ENCODE measurements at regions not wholly inside any gene's neighbourhood (a gene's known extent, or its start where the extent isn't known, plus 50 kb on each side); places are given as distances from the start of the nearest gene placed in this dataset.

DNA sequence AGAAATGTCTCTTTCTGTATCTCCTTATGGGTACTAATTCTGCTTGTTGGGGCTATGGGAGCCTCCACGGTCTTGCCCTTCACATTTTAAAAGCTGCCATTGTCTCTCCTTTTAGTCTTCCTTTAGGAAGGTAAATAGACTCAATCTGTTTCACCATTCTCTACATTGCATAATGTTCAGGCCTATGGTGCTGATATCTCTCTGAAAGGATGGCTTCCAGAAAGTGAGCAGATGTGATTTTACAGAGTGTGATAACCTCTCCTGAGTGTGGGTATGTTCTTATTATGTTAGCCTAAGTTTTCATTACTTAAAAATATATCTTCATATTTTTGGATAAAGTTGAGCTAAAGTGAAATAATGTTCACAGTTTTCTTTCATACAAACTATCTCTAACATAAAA is 254.0 kb upstream of the PITX2 start (continued):
- TF ChIP-seq, protein P1, sequence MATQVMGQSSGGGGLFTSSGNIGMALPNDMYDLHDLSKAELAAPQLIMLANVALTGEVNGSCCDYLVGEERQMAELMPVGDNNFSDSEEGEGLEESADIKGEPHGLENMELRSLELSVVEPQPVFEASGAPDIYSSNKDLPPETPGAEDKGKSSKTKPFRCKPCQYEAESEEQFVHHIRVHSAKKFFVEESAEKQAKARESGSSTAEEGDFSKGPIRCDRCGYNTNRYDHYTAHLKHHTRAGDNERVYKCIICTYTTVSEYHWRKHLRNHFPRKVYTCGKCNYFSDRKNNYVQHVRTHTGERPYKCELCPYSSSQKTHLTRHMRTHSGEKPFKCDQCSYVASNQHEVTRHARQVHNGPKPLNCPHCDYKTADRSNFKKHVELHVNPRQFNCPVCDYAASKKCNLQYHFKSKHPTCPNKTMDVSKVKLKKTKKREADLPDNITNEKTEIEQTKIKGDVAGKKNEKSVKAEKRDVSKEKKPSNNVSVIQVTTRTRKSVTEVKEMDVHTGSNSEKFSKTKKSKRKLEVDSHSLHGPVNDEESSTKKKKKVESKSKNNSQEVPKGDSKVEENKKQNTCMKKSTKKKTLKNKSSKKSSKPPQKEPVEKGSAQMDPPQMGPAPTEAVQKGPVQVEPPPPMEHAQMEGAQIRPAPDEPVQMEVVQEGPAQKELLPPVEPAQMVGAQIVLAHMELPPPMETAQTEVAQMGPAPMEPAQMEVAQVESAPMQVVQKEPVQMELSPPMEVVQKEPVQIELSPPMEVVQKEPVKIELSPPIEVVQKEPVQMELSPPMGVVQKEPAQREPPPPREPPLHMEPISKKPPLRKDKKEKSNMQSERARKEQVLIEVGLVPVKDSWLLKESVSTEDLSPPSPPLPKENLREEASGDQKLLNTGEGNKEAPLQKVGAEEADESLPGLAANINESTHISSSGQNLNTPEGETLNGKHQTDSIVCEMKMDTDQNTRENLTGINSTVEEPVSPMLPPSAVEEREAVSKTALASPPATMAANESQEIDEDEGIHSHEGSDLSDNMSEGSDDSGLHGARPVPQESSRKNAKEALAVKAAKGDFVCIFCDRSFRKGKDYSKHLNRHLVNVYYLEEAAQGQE (IDR thresholded peaks at IDR 0.05): no peak

DNA sequence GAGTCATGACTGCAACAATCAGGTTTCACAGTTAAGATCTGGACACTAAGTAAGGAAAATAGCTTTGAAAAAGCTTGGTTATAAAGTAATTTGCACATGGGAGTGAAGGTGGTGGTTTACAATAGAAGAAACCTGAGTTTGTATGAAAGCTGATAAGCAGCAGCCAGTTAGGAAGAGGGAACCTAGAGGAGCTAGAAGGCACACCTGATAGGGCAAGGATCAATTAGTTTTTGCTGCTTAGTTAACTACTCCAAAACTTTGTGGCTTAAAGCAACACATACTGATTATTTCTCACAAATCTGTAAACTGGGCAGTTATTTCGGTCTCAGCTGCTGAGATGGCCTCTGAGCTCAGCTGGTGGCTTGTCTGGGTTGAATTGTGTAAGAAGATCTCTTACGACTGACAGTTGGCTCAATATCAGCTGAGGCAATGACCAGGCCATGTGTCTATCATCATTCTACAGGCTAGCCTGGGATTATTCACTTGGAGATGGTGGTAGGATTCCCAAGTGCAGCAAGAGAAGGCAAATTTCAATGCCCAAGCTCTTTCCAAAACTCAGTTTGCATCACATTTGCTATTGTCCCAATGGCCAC is 255.0 kb upstream of the PITX2 start:
- WGBS: 41% methylated on average over 2 of the region's 2 CpGs

More for the DNA sequence above, 255.0 kb upstream of the PITX2 start:
- Histone ChIP-seq H3K4me3 (ENCODE audit: low read depth in 1 of 3, low read length in 3 of 3) (no peak overlapping the region), H3K27ac (ENCODE audit: low read depth in 1 of 2, low read length in 2 of 2) (no peak overlapping the region), H3K27me3 (ENCODE audit: control insufficient read depth in 4 of 4, insufficient read depth in 4 of 4, low read length in 3 of 4) (no peaks in the 10 kb centered on the region), H3K4me1 (ENCODE audit: control insufficient read depth in 4 of 4, insufficient read depth in 4 of 4, low read length in 3 of 4) (no peaks in the 10 kb centered on the region), H3K36me3 (ENCODE audit: control insufficient read depth in 4 of 4, insufficient read depth in 3 of 4, low read depth in 1 of 4, low read length in 3 of 4) (no peaks in the 10 kb centered on the region), H3K9me3 (ENCODE audit: control insufficient read depth in 4 of 4, low read length in 3 of 4) (no peaks in the 10 kb centered on the region), H3K9ac (ENCODE audit: low read depth in 1 of 2, low read length in 2 of 2) (no peak overlapping the region)
- TF ChIP-seq EGR1 (IDR thresholded peaks at IDR 0.05; ENCODE audit: low read depth in 2 of 2): no peak
- TF ChIP-seq NR2F2 (IDR thresholded peaks at IDR 0.05): no peak
- no peak for TF ChIP-seq RAD21 (IDR thresholded peaks at IDR 0.05)
- TF ChIP-seq, protein P2, sequence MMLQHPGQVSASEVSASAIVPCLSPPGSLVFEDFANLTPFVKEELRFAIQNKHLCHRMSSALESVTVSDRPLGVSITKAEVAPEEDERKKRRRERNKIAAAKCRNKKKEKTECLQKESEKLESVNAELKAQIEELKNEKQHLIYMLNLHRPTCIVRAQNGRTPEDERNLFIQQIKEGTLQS (IDR thresholded peaks at IDR 0.05): no peak
- TF ChIP-seq JUND (IDR thresholded peaks at IDR 0.05): no peak
- TF ChIP-seq HNF4A (conservative IDR thresholded peaks at IDR 0.05): no peak
- TF ChIP-seq HNF4G (IDR thresholded peaks at IDR 0.05): no peak
- TF ChIP-seq, protein P1 (IDR thresholded peaks at IDR 0.05): no peak
- TF ChIP-seq, protein P3, sequence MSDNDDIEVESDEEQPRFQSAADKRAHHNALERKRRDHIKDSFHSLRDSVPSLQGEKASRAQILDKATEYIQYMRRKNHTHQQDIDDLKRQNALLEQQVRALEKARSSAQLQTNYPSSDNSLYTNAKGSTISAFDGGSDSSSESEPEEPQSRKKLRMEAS (IDR thresholded peaks at IDR 0.05): no peak
- TF ChIP-seq RXRA (IDR thresholded peaks at IDR 0.05): no peak
- TF ChIP-seq FOXA2 (IDR thresholded peaks at IDR 0.05): no peak
- TF ChIP-seq, protein P4, sequence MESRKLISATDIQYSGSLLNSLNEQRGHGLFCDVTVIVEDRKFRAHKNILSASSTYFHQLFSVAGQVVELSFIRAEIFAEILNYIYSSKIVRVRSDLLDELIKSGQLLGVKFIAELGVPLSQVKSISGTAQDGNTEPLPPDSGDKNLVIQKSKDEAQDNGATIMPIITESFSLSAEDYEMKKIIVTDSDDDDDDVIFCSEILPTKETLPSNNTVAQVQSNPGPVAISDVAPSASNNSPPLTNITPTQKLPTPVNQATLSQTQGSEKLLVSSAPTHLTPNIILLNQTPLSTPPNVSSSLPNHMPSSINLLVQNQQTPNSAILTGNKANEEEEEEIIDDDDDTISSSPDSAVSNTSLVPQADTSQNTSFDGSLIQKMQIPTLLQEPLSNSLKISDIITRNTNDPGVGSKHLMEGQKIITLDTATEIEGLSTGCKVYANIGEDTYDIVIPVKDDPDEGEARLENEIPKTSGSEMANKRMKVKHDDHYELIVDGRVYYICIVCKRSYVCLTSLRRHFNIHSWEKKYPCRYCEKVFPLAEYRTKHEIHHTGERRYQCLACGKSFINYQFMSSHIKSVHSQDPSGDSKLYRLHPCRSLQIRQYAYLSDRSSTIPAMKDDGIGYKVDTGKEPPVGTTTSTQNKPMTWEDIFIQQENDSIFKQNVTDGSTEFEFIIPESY (IDR thresholded peaks at IDR 0.05): no peak
- TF ChIP-seq FOXA1 (IDR thresholded peaks at IDR 0.05): no peak
- no peak for TF ChIP-seq CTCF (IDR thresholded peaks at IDR 0.05; ENCODE audit: low read depth, low read length, missing input control)
- no peak for TF ChIP-seq GABPA (IDR thresholded peaks at IDR 0.05 in 1 of 2, conservative IDR thresholded peaks at IDR 0.05 in 1 of 2)
- no peak for TF ChIP-seq YY1 (IDR thresholded peaks at IDR 0.05)
- no peak for DNase-seq (ENCODE audit: low spot score)

All from liver (tissue), 8 donors.